CD4-positive, alpha-beta T cell treated with Interleukin-1 beta for 1 hour (primary cell): ENCODE measurements at regions not wholly inside any gene's neighbourhood (a gene's known extent, or its start where the extent isn't known, plus 50 kb on each side); places are given as distances from the start of the nearest gene placed in this dataset.
A peak's percentile ranks its signal among the peaks of the same experiment; 100 is the strongest.
"Not testable (repeated sequence)": the region's sequence is repeated elsewhere in the genome, so short reads cannot be mapped to it uniquely, and the experiment has no call there.

Source experiments
- DNase-seq, 2 donors: peaks; one replicate each; pipeline ENCODE4 v3.0.0-alpha.2; 2020 to 2022

- no peak for DNase-seq
These were observed 424.7 kb upstream of the CAMK1G start for GRCh38 chr1:209158851-209159250.

- no peak for DNase-seq
These were observed 423.3 kb upstream of the CAMK1G start for GRCh38 chr1:209160230-209160629.

GRCh38 chr1:209162651-209163050 lies 420.9 kb upstream of the CAMK1G start:
- no peak for DNase-seq

- DNase-seq: no peak
These were observed 415.3 kb upstream of the CAMK1G start for GRCh38 chr1:209168204-209168603.

GRCh38 chr1:209171151-209171550 lies 412.4 kb upstream of the CAMK1G start:
- no peak for DNase-seq

GRCh38 chr1:209172286-209172685 lies 411.2 kb upstream of the CAMK1G start:
- DNase-seq: no peak

- not testable (repeated sequence) for DNase-seq
These were observed 410.5 kb upstream of the CAMK1G start for GRCh38 chr1:209172792-209173542.

GRCh38 chr1:209173796-209174195 lies 409.7 kb upstream of the CAMK1G start:
- not testable (repeated sequence) for DNase-seq

- DNase-seq: no peak
These were observed 406.6 kb upstream of the CAMK1G start for GRCh38 chr1:209176866-209177430.

GRCh38 chr1:209183195-209183594 lies 400.3 kb upstream of the CAMK1G start:
- DNase-seq: no peak

GRCh38 chr1:209187589-209187988 lies 395.9 kb upstream of the CAMK1G start:
- DNase-seq: no peak

GRCh38 chr1:209190591-209191261 lies 392.8 kb upstream of the CAMK1G start:
- DNase-seq: no peak

GRCh38 chr1:209191262-209191634 lies 392.3 kb upstream of the CAMK1G start:
- DNase-seq: no peak

GRCh38 chr1:209196140-209196539 lies 387.4 kb upstream of the CAMK1G start:
- DNase-seq: no peak

- no peak for DNase-seq
These were observed 384.4 kb upstream of the CAMK1G start for GRCh38 chr1:209198961-209199750.

- DNase-seq: no peak
These were observed 383.7 kb upstream of the CAMK1G start for GRCh38 chr1:209199822-209200221.

- DNase-seq: not testable (repeated sequence)
These were observed 381.2 kb upstream of the CAMK1G start for GRCh38 chr1:209202321-209202720.

- peak in 1 of 2 donors; percentile 18 for DNase-seq
These were observed 380.5 kb upstream of the CAMK1G start for GRCh38 chr1:209202830-209203532.

GRCh38 chr1:209203533-209203895 lies 380.0 kb upstream of the CAMK1G start:
- no peak for DNase-seq

GRCh38 chr1:209205039-209205438 lies 378.5 kb upstream of the CAMK1G start:
- DNase-seq: no peak

GRCh38 chr1:209207126-209207700 lies 376.3 kb upstream of the CAMK1G start:
- DNase-seq: no peak

- no peak for DNase-seq
These were observed 375.7 kb upstream of the CAMK1G start for GRCh38 chr1:209207701-209208286.
